Dermis microvascular lymphatic vessel endothelial cell (primary cell): ENCODE measurements at regions not wholly inside any gene's neighbourhood (a gene's known extent, or its start where the extent isn't known, plus 50 kb on each side); places are given as distances from the start of the nearest gene placed in this dataset.

Source experiments
- DNase-seq, 2 donors: peaks; one replicate each; pipeline versions ENCODE4 v3.0.0 to v3.0.0-alpha.2; 2010; ENCODE audit warnings: low read depth in 2 of 2

DNA sequence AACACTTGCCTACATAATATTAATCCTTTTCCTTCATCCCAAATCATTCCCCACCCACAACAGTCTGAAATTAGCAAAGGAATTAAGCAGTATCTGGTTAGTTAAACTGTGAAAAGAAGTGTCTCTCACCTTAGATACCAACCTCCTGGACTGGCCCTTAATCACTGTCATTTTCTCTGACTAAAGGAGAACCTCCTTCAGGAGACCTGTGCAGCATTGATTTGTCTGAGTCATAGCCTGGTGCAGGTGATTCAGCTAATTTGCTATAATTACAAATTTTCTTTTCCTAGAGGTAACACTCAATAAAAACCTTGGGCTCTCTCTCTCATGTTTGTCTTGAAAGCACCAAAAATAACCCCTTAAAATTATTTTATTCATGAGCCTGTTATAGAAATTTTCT lies 279.8 kb upstream of the SEMA6D start:
- DNase-seq: no peak

DNA sequence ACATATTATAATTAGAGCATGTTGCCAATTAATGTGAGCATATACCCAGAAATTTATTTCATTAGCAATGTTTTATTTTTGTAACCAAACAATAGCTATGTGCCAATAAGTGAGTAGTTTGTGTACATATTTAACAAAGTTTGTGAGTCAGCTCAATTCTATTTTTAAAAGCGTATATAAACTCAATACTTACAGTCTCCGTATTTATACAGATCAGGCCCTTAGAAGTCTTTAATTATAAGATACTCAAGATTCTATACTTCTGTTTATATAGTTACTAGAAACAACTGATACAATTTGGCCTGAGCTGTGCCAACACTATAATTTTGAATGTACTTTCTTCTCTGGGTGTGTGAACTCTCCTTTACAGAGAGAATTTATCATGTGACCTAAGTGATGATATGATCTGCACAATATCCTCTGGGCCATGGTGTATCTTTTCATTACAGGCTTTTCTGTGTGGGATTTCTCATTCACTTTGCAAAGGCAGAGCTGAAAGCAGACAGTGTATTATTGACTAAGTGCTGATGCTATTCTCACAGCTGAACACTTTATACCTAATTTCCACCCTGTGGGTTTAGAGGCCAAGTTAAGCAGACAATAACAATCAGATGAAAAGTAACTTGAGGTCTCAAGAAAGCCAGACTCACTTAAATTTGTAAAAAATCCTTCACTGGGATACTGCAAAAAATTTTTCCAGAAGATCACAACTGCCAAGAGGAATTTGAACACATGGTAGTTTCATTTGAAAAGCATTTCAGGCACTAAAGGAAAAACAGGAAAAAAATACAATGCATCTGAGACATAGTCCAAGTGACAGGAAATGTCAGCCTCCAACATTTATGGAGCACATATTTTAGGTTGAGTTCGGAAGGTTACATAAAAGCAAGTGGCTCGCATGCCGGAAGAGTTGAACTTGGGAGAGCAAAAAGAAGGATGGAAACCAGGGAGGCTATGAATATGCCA lies 277.9 kb upstream of the SEMA6D start:
- DNase-seq: peak in 1 of 2 donors; percentile 63

DNA sequence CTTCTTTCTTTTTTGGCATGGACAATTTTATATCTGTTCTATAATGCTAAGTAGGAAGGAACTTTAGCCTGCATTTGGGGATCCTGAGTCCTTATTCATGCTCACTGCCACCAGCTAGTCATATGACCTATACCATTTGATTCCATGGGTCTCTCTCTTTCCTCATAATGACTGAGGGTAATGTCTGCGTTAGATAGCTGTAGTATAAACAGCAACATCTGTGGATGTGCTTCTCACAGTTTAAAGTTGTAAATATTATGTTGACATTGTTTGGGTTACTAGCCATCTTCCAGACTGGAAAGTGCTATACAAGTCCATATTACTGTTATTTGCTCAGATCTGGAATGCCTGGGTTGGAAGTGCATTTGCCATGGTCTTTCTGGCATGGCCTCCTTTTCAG lies 274.9 kb upstream of the SEMA6D start:
- no peak for DNase-seq

DNA sequence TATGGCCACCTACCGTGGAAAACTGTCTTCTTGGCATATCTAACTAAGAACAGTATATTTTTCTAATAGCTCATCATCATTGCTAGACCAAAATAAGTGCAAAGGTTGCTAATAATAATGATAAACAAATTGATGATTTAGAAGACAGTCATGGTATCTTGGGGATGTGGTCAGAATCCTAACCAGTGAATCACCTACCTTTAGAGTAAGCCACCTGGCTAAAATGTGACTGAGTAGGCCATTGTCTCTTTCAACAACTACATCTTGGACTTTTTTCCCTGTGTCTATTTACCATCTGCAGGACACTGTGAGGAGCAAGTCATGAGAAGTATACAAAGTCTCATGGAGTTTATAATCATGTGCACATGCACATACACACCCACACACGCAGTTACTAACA lies 273.5 kb upstream of the SEMA6D start:
- DNase-seq: no peak

DNA sequence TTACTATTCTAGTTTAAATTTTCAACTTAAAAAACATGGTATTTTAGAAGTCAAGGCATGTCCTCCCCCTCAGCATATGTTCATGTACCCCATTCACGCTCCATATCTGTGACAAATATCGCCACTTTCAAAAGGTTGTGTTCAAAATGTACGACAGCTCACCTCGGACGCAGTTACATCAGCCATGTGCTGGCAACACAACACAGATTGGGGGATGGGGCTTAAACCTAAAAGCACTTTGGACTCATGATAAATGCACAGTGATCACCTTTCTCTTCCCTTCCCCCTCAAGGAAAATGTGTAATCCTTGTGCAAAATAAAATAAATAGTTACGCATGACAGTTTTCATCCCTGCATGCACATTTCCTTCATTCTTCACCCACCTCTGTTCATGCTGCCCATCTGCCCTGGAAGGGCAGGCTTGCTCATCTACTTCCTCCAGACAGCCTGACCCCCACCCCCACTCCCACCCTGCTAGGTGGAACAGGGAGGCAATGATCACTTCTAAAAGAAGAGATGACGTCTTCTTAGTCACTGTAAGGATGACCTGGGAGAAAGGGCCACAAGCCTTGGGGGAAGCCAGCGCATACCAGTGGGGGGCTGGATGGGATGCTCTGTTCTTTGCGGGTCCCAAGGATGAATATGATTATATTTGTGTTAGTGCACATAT lies 271.4 kb upstream of the SEMA6D start:
- DNase-seq: no peak

DNA sequence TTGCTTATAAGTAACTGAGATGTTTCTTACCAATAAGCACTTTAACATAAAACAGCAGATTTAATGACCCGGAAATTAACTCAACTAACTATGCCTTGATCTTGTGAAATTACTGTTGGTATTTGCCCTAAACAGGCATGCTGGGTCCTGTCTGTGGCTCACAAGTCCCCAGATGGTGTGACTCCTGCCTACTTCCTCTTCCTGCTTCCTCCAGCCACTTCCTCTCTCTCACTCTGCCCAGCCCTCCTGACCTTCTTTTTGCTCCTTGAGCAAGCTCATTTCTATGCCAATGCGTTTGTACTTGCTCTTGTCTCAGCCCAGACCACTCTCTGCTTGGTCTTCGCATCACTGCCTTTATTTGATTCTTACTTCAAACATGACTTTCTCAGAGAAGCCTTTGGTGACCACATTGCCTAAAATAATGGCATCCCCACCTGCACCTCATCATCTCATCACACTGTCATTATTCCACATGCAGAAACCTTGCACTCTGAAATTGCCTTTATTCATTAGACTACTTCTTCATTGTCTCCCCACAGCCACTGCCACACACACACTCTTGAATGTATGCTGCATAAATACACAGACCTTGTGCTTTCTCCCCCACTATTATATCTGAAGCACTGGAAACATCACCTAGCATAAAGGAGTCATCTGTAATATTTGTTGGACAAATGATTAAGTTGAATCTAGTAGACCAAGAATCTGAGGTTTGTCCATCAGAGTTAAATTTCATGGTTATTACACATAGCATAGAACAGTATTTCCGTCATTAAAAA lies 256.3 kb upstream of the SEMA6D start:
- DNase-seq: peak in 1 of 2 donors; percentile 12

DNA sequence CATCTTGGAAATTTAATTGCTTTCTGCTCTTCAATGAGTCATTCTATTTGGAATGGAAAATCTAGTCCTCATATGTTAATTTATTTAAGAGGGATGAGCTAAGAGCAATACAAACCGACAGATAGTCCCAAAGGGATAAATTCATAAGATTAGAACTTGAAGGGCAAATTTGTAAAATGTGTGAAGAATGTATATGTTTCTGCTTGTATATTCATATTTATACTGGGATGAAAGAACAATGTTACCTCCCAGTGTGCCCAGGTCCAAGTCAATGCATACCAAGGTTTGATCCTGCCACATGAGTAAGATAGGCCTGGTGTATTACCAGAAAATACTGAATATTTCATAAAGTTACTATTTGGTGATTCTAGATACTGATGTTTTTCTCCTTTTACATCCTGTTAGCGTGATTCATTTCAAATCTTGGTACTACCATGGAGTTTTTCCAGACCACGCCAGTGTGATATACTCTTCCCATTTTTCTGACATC lies 255.6 kb upstream of the SEMA6D start:
- no peak for DNase-seq

DNA sequence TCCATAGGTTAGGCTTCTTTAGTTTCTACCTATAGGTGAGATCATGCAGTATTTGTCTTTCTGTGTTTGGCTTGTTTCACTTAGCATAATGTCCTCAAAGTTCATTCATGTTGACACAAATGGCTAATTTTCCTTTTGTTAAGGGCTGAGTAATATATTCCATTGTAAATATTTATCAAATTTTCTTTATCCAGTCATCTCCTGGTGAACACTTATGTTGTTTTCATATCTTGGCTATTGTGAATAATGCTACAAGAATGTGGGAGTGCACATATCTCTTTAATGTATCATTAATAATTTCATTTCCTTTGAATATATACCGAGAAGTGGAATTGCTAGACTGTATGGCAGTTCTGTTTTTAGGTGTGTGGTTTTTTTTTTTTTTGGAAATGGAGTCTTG lies 250.9 kb upstream of the SEMA6D start:
- DNase-seq: peak in 1 of 2 donors; percentile 81

DNA sequence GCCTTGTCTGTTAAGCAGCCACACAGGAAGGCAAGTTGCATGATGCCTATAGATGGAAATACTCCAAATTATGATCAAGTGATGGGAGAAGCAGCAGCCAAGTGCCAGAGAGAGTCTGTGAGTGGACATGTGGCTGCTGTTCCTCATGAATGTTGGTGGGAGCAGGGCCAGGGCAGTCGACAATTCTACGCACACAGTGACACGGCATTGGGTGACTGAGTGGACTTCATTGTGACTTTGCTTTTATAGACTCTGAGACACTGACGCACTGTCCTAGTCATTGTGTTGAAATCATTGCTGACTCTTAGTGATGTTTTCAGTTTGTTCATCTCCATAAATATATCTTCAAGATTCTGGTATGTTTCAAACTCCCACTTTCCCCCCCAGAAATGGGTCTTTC lies 246.3 kb upstream of the SEMA6D start:
- DNase-seq: no peak

DNA sequence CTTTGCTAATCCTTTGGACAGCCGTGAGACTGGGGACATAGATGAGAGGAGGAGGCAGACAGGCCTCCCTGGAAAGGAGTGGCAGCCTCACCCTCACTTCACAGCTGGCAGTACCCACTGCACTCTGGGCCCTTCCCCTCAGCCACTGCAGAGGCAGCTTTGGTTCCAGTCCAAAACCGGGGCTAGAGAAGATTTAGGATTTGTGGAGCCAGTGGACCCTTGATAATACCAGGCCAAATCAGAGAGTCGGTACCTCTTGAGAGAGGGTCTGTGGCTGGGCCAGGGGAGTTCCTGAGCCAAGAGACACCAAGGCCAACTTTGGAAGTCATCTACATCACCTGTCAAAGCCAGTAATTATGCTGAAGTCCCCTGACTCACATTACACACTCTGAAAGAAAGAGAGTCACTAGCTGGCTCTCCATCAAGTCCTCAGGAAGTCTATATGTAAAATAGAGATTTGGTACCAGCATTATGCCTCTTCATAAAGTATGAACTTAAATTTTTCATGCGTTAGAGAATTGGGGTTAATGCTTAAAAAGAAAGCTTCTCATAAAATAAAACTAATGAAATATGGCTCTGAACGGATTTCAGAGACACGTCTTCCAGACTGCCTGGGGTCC lies 244.1 kb upstream of the SEMA6D start:
- no peak for DNase-seq

DNA sequence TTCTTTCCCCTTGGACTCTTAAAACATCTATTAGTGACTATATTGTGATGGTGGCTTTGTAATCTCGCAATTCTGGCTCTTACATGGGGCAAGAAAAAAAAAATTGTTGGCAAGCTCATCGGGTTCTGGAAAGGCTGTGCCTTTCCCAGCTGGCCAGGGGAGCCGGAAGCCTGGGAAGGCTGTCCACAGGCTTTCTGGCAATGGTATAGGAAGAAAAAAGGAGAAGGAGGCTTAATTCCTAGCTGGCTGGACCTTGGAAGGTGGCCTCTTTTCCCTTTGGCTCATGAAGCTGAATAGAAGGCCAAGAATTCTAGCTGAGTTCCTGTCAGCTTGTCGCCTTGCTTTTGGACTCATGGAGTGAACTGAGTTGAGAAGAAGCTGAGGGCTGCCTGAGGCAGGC lies 243.5 kb upstream of the SEMA6D start:
- peak in 1 of 2 donors; percentile 75 for DNase-seq

DNA sequence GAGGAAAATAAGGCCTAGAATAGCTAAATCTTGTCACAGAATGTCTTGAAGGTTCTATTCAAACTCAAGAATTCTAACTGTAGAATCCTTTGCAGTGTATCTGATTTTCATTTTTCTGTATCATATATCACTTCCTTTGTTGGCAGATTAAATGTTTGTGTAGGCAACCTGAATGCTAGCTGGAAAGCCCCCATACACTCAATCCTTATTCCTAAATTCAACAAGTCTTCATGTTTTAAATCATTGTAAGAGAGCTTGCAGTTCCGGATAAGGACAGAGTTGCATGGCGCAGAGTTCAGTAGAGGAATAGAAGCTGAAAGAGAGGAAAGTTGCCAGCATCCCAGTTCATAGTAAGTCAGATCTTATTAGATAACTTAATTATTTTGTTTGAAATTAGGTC lies 242.0 kb upstream of the SEMA6D start:
- peak in 1 of 2 donors; percentile 47 for DNase-seq

DNA sequence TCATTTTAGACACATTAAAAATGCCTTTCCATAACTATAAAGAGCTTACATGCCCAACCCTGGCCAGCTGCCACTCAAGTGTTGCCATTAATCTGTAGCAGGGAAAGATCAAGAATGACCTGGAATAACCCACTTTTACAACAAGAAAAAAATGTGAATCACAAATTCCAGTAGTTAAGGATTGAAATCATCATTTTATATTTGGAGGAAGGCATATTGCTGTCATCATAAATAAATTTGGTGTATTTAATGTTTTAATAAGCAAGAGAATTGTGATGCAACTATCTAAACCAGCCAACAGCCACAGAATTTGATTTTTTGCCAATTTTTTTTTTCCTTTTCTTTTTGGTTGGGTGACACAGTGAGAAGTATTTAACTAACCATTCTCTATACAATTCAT lies 240.0 kb upstream of the SEMA6D start:
- no peak for DNase-seq

DNA sequence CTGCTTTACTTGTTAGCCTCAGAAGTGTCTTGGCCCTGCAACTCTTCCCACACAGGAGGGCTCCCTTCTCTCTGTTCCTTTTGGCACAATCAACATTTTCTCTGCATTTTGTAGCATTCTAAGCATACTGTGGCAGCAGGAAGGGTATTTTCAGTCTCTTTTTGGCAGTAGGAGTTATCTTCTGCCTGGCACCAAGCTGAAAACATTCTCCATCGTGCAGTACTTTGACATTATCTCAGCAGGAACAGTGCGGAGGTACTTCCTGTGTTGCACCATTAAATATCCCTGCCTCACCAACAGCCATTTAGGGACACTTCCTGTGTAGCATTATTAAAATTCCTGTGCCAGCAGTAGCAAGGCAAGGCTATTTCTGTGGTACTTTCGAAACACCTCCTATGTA lies 233.2 kb upstream of the SEMA6D start:
- DNase-seq: no peak

DNA sequence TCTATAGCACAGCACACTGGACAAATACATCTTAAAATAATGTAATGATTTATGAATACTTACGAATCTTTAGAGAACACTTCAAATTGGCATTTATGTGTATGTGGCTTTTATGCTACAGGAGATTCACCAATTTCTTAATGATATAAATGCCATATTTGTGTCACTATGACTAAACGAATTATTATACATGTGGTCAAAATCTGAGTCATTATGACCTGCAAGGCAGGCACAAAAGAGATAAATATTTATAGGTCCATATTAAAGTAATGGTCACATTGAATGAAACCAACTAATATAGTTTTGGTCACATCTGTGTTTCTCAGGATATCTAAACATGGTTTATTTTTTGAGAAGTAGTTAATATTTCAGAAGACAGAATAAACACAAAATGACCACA lies 232.3 kb upstream of the SEMA6D start:
- no peak for DNase-seq

DNA sequence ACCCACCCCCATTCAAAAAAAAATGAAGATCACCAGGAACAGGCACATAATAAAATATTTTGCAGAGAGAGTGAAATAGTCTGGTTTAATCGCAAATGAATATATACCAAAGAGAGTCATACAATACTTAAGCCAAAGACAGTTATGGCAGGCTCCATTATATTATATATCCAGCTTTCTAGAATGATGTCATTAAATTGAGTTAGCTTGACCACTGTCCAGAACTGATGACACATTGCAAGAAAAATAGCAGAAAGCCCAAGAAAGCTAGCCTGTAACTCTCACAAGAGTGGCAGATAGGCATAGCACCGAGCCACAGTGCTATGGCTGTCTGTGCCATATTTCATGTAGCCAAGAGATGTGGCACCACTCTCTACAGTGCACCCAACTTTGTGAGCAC lies 231.9 kb upstream of the SEMA6D start:
- DNase-seq: no peak

DNA sequence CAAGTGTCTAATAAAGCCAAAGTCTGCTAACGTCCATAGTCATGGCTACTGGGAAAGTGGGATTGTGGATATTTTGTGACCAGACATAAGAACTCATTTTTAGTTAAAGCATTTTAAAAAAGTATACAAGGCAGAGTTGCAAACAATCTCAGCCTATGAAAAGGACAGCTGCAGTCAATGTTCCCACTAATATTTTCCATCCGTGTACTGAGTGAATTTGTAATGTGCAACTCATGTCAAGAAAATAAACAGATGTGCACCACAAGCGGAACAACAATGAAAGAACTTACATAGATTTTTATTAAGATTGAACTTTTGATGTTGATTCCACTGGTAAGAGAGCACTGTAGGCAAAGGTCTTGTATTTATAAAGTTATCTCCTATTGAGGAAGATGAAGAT lies 231.3 kb upstream of the SEMA6D start:
- no peak for DNase-seq

DNA sequence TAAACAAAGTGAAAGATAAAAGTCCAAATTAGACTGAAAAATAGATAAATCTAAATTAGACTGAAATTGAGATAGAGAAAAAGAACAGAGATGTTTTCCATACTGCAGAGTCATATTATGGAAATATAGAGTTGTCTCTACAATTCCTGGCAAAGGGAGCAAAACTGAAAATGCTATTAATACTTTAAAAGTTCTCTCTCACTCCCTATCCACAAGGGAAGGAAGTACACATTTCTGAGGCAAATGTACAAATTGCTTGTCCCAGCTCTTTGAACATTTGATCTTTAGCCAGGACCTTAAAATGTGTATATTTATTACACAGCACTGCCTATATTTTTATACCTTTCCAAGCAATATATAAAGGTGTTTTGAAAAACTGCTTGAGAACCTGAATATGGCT lies 225.1 kb upstream of the SEMA6D start:
- no peak for DNase-seq

DNA sequence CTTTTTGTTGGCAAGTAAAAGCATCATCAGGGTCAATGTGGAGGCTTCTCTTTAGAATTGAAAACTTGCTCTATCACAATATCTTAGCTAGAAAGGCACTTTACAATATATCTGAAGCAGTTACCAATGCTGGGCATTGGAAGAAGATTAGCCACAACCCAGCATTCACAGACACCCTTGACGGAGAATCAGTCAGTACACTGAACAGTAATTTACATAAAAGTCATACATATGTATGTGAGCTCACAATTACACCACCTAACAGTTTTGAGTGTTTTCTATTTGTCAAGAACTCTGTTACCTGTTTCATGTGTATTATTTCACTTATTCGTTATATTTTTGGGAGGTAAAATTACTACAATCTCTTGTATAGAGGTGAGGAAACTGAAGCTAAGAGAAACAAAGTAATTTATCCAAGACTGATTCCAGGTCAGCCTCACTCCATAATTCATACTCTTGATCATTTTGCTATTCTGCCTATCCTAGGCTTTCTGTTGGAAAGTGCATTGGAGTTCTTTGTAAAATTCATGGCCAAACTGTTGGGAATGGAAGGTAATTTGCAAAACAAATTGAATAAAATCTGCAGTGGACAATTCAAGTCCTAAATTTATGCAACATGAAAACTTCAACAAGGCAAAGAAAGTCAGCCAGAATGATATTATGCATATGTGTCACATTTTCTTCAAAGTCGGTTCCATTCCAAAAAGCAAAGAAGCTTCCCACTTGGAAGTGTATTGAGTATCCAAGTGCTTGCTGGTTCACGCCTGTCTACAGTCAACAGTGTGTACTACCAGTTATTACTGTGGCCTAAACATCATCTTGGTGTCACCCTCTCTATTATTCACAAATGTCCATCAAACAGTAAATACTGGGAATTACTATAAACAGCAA lies 223.7 kb upstream of the SEMA6D start:
- DNase-seq: no peak

DNA sequence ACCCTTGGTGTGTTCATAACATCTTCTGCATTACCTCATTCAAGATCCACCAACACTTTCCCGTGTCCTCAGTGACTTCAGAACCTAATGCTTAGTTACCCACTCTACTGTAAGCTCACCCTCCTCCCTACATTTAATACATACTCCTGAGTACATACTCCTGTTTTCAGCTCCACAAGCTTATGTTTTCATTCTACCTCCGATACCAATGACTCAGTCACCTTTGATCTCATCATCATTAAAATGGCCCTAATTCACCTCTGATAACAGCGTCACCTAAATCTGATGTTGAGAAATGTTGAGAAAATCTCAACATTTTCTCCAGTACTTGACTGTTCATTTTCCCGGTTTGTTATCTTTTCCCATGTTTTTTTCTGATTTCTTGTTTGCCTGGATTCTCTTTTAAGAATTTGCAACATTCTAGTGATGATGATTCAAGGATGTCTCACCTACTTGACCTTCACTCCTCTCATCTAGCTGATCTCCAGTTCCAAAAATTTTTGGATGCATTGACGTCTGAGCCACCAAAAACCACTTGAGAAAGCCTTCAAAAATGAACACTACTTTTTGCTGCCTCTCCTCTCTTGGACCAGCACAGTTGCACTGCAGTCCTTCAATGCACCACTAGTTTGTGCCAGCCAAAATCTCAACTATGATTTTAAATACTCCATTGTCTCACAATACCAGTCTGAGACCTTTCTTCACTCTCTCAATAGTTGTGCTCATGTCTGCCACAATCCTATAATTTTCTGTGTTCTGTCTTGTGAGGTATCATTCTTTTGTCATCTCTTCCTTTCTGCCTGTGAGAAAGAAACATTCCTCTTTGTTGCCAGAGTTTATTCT lies 220.7 kb upstream of the SEMA6D start:
- no peak for DNase-seq
